ENCODE measurements at regions not wholly inside any gene's neighbourhood (a gene's known extent, or its start where the extent isn't known, plus 50 kb on each side); places are given as distances from the start of the nearest gene placed in this dataset.

- DNase-seq = peak; percentile 16
Measured at GRCh38 chr5:145237843-145238242, 597.3 kb downstream of the PRELID2 start.

- no peak for DNase-seq
Measured at GRCh38 chr5:145236983-145237382, 598.2 kb downstream of the PRELID2 start.

GRCh38 chr5:145236127-145236526, 599.0 kb downstream of the PRELID2 start:
- DNase-seq = no peak

GRCh38 chr5:145233461-145233860, 601.7 kb downstream of the PRELID2 start:
- DNase-seq = no peak

GRCh38 chr5:145230781-145231180, 604.4 kb downstream of the PRELID2 start:
- DNase-seq = no peak

- no peak for DNase-seq
Measured at GRCh38 chr5:145228564-145228963, 606.6 kb downstream of the PRELID2 start.

GRCh38 chr5:145227881-145228280, 607.3 kb downstream of the PRELID2 start:
- DNase-seq = no peak

- no peak for DNase-seq
Measured at GRCh38 chr5:145226726-145227125, 608.4 kb downstream of the PRELID2 start.

- no peak for DNase-seq
Measured at GRCh38 chr5:145225529-145225928, 609.6 kb downstream of the PRELID2 start.

- no peak for DNase-seq
Measured at GRCh38 chr5:145223582-145223981, 611.6 kb downstream of the PRELID2 start.

GRCh38 chr5:145222622-145223021, 612.5 kb downstream of the PRELID2 start:
- no peak for DNase-seq

- no peak for DNase-seq
Measured at GRCh38 chr5:145221416-145221815, 613.7 kb downstream of the PRELID2 start.

- DNase-seq = no peak
Measured at GRCh38 chr5:145220481-145220880, 614.7 kb downstream of the PRELID2 start.

GRCh38 chr5:145218982-145219381, 616.2 kb downstream of the PRELID2 start:
- no peak for DNase-seq

GRCh38 chr5:145218019-145218418, 617.1 kb downstream of the PRELID2 start:
- no peak for DNase-seq

GRCh38 chr5:145210020-145210419, 625.1 kb downstream of the PRELID2 start:
- DNase-seq = no peak

- no peak for DNase-seq
Measured at GRCh38 chr5:145205546-145205945, 629.6 kb downstream of the PRELID2 start.

- peak; percentile 5 for DNase-seq
Measured at GRCh38 chr5:145204743-145205142, 630.4 kb downstream of the PRELID2 start.

GRCh38 chr5:145203193-145203592, 631.9 kb downstream of the PRELID2 start:
- no peak for DNase-seq

GRCh38 chr5:145198525-145199260, 636.4 kb downstream of the PRELID2 start:
- DNase-seq = no peak

- no peak for DNase-seq
Measured at GRCh38 chr5:145189746-145190145, 645.4 kb downstream of the PRELID2 start.

- no peak for DNase-seq
Measured at GRCh38 chr5:145180371-145180770, 654.8 kb downstream of the PRELID2 start.

- DNase-seq = no peak
Measured at GRCh38 chr5:145178641-145179523, 656.3 kb downstream of the PRELID2 start.

GRCh38 chr5:145176041-145176440, 659.1 kb downstream of the PRELID2 start:
- DNase-seq = no peak

All from NCI-H524 treated with DMSO at 0.1 percent for 48 hours (cell line).